HG03378 (cell line): ENCODE measurements at regions not wholly inside any gene's neighbourhood (a gene's known extent, or its start where the extent isn't known, plus 50 kb on each side); places are given as distances from the start of the nearest gene placed in this dataset.
"Not testable (repeated sequence)": the region's sequence is repeated elsewhere in the genome, so short reads cannot be mapped to it uniquely, and the experiment has no call there.

Experiments
- ATAC-seq: cut with Tn5 transposase; IDR thresholded peaks from one replicate; pipeline ENCODE4 v1.9.1; 2021; ENCODE audit warnings: mild to moderate bottlenecking, moderate library complexity; ENCODE audit not compliant: unreplicated experiment

DNA sequence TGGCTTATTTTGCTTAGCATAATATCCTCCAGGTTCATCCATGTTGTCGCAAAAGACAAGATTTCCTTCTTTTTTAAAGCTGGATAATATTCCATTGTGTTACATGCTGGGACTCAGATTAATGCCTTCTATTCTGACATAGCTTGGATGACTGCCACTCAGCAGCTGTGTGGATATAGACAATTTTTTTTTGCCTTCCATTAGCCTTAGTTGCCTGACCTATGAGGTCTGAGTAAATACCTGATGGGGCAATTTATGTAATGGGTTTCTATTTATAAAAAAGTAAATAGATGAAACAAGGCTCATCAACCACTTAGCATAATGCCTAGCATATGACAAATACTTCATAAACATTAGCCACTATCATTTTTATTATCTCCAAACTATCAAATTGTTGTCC, 515.4 kb downstream of the ZNF674 start:
- no peak for ATAC-seq

DNA sequence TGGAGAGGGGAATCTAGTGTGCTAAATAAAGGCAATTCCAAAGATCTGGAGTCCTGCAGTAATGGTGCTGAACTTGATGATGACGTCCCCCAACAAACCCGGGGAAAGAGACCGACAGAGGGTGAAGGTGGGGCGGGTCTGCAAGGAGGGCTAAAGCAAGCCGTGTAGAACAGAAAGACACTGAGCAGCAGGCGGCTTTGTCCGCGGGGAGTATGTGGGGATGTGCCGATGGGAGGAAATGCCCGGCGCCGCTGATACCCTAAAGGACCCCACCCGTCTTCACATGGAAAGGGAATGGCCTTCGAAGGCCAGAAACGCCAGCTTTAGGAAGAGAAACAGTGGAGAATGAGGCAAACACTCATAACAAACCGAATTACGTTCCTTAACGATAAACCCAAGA, 528.9 kb downstream of the ZNF674 start:
- no peak for ATAC-seq

DNA sequence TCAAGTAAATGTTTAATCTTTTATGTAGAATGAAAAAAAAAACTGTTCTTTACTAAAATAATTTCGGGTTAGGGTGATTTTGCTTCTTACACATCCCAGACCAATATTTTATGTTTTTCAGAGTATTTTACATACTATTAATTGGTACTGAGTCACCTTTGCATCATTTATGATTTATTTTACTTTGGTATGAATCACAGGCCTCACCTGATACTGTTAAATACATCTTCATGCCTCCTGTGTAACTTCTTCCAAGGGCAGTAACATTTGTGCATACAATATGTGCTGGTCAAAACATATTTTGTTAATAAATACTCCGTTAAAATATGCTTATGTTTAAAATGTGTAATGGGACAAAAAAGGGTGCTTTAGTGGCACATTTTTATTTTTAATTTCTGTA, 529.6 kb downstream of the ZNF674 start:
- no peak for ATAC-seq

DNA sequence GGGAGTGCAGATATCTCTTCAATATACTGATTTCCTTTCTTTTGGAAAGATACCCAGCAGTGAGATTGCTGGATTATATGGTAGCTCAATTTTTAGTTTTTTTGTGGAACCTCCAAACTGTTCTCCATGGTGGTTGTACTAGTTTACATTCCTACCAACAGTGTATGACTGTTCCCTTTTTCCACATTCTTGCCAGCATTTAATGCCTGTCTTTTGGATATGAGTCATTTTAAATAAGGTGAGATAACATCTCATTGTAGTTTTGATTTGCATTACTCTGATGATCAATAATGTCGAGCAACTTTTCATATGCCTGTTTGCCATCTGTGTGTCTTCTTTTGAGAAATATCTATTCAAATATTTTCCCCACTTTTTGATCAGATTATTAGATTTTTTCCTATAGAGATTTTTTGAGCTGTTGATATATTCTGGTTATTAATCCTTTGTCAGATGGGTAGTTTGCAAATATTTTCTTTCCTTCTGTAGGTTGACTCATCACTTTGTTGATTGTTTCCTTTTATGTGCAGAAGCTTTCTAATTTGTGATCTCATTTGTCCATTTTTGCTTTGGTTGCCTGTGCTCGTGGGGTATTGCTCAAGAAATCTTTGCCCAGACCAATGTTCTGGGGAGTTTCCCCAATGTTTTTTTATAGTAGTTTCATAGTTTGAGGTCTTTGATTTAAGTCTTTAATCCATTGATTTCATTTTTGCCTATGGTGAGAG, 552.7 kb downstream of the ZNF674 start:
- ATAC-seq, result no peak

DNA sequence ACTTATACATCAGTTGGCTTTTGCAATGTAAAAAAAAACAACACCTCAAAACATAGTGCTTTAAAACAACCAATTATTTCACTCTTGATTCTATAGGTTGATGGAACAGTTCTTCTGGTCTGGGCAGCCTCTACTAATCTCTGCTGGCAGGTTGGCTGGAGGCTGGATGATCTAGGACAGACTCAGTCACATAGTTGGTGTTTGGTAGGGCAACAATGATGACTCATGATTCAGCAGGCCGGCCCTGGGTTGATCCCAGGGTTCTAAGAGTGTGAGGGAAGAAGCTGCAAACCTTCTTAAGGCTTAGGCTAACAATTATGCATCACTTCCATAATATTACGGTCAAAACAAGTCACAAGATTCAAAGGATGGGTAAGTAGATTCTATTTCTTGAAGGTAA, 558.2 kb downstream of the ZNF674 start:
- ATAC-seq, result no peak

DNA sequence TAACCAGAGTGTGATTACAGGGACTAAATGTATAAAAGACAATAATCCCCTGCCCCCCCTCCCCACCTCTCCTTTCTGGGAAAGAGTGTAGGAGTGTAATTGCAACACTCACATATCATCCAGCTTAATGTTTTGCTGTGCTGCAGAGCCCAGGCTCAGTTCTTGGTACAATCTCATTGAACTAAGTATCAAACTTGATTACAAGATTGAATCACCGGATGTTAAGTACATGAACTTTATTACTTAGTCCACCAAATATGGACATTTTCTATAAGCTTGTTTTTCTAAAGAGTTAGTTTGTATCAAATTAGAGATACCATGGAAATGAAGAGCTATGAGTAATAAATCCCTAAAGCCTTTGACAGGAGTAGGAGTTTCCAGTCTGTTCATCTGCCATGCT, 559.1 kb downstream of the ZNF674 start:
- no peak for ATAC-seq

DNA sequence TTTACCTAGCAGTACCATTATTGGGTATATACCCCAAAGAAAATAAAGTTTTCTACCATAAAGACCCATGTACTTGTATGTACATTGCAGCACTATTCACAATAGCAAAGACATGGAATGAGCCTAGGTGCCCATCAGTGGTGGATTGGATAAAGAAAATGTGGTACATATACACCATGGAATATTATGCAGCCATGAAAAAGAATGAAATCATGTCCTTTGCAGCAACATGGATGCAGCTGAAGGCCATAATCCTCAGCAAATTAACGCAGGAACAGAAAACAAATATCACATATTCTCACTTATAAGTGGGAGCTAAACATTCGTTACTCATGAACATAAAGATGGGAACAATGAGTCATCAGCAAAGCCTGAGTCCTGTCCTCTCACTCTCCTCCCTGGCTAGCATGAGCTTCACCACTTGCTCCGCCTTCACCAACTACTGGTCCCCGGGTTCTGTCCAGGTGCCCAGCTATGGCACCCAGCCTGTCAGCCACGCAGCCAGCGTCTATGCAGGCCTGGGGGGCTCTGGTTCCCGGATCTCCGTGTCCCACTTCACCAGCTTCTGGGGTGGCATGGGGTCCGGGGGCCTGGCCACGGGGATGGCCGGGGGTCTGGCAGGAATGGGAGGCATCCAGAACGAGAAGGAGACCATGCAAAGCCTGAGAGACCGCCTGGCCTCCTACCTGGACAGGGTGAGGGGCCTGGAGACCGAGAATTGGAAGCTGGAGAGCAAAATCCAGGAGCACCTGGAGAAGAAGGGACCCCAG, 562.1 kb downstream of the ZNF674 start:
- ATAC-seq, result not testable (repeated sequence)

DNA sequence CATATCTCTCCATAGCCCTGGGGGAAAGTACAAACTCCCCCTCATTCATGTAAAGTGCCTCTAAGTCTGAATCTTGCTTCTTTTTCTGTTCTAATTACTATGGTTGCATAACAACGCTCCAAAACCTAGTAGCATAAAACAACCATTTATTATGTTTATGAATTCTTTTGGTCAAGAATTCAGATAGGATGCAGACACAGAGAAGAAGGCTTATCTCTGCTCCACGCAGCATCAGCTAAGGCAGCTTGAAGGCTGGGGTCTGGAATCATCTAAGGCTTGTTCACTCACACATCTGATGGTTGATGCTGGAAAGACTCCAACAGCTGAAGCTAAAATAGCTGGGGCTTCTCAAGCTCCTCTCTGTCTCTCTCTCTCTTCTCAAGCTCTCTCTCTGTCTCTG, 564.5 kb downstream of the ZNF674 start:
- ATAC-seq, result no peak

DNA sequence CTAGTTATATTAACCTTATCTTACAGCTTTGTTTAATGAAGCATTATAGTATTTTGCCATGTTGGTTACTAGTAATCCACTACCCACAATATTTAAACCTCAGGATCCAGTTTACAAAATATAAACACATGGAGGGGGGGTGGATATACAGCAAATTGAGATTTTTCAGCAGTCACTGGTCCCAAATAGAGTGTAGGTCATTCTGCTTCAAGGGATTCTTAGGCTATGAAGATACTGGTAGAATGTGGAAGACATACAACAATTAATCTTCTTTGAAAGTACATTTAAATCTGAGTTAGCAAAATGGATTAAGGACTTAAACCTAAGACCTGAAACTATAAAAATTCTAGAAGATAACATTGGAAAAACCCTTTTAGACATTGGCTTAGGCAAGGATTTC, 569.6 kb downstream of the ZNF674 start:
- no peak for ATAC-seq

DNA sequence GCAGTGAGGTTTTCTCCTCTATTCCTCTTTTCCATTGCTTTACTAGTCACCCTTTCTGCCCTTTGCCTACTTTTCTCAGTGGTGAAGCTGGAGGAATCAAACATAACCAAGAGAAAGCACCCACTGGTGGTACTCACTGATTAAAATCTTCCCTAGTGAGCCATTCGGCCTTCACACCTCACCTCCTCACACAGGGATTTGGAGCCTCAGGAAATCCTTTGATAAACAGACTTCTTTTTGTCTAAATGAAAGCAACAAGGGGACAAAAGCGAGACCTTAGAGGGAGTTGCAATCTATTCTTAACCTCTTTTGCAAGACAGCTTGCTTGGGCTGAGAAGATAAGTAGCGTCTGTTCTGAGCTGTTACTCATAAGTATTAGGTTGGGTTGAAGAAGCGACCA, 572.6 kb downstream of the ZNF674 start:
- ATAC-seq, result no peak

DNA sequence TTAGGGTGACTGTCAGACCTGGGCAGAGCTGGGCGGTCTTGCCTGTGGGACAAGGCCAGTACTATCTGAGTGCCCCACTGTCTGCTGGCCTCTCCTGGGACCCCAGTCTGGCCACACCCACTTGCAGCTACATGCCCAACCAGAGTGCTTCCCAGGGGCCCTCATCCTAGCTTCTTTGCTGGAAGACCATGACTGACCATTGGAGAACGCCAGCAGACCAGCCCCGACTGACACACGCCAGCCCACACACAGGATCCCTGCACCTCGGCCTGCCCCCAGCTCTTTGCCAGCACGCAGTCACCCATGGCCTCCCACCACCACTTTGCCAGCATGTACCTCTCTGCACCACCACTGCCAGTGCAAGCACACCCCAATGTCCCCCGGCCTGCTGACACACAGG, 585.7 kb downstream of the ZNF674 start:
- no peak for ATAC-seq

DNA sequence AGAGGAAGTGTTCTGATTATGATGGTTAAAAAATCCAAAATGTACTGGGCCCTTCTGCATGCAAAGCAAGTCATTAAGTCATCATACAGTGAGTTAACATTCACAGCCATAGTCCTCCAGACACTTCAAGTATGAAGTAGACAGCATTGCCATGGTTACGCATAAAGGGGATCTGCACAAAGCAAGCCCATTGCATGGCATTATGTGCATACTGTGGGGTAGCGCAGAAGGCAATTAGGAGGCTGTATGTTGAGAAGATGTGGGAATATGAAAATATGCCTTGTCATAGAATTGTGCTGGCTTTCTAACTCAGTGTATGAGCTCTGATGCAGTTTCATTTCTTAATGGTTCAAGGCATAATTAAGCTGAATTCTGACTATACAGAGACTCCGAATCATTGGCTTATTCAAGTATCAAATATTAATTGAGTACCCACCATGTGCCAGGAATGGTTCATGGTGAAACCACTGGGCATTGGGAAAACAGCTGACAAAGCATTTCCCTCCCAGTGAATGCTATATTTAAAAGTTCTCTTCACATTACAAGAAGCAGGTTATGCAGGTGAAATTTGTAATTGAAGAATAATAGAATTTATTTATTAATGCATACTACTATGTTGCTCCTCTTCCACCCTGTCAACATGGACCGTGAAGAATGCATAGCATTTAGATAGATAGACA, 588.9 kb downstream of the ZNF674 start:
- ATAC-seq, result no peak

DNA sequence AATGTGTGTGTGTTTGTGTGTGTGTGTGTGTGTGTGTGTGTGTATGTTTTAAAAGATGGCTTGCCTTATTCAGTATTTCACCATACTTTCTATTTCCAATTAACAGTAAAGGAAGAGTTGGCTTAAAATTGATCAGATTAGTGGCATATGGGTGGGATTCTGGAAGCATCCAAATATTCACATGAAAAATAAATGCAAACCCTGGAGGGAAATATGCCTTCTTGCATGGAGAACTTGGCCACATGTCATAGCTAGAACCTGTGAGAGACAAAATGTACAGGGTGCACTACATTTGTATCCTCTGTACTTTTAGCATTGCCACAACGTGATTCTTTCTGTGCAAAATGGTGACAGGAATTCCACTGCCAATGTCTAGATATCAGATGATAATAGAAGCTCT, 589.6 kb downstream of the ZNF674 start:
- no peak for ATAC-seq

DNA sequence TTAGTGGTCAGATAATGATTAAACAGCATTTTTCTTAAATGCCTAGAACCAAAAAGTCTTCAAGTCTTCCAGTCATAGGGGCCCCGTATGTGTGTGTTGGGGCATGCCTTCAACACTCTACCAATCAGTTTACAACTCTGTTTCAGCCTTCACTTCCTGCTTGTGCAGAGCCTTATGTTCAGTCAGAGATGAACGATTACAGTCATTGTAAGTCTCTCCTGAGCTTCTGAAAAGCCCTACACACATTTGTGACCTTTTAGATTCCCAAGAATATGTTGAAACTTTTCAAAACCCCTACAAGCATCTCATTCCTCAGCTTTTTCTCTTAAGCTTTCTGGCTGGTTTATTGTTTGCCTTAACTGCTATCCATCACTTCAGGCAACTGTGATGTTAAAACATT, 591.2 kb downstream of the ZNF674 start:
- no peak for ATAC-seq

DNA sequence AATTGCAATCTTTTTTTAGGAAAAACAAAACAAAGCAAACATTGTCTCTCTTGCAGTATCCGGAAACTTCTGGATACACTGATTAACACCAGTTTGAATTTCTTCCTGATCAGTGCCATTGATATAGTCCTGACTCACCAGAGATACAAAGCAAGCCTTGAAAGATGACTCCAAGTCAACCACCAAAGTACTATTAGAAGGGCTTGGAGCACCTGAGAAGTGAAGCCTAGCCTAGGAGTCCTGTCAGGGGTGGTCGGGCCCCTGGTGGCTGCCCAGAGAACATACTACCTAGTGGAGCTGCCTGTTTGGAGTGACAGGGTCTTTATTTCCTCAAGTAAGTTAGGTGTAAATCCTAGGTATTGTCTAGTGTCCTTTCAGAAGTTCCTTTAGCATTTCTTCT, 593.2 kb downstream of the ZNF674 start:
- ATAC-seq, result no peak

DNA sequence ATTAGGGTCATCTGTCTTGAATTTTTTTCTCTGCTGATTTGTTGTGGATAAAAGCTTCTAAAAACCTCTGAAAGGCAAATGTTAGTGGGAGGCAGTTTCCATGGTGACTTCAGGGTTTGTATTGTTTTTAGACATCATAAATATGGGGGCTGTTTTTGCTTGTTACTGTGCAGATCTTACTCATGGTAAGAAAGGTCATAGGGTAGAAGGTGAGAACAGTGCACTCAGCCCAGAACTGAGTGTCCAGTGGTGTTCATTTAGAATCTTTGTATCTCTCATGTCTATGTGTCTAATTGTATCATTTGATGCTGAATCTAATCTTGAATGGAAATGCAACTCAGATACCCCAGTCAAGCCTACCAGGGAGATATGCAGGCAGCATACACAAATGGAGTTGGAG, 609.8 kb downstream of the ZNF674 start:
- ATAC-seq, result no peak

DNA sequence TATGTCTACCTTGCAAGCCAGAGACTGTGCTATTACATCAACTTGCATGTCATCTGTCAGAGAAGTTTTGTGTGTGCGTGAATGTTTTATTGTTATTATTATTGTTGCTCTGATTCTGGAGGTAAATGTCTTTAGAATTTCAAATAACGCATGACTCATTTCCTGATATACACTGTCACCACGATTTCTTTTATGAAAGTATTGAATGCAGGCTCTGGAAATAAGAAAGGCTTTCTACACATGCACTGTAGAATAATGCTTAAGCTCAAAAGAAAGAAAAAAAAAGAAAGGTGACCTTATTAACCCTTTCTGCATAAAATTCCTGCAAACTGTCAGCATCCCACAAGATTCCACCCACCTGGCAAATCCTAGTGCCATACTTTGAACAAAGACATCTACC, 632.9 kb downstream of the ZNF674 start:
- no peak for ATAC-seq

DNA sequence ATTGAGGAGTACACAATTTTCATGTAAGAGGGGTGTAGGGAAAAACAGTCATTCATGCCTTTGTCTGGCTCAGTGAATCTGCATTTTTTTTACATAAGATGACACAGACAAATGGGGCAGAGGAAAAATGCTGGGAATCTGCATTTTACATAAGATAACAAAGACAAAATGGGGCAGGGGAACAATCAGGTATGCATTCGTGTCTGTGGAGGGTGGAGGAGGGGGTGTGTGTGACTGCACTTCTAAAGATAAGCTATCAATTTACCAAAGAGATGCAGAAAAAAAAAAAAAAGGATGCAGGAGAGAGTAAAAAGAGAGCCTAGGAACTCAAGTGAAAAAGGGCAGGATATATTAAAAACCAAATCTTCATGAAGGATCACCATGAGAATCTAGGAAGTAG, 637.4 kb downstream of the ZNF674 start:
- ATAC-seq, result no peak

DNA sequence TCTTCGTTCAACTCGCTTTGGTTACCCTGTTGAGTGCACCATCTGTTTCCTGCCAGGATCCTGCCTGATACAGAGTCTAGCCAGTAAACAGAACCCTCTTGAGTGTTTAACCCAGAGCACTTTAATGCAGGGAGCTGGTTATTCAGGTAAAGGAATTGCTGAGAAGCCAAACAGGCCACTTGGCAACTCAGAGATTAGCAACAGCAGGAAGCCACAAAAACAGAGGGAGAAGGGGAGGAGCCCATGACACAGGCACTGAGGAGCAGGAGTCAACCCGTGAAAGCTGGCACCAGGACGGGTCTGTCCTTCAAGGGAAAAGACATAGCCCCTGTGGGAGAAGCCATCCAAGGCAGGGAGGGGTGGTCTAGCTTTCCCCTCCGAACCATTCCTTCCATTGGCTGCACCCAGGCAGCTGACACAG, 641.4 kb downstream of the ZNF674 start:
- no peak for ATAC-seq

DNA sequence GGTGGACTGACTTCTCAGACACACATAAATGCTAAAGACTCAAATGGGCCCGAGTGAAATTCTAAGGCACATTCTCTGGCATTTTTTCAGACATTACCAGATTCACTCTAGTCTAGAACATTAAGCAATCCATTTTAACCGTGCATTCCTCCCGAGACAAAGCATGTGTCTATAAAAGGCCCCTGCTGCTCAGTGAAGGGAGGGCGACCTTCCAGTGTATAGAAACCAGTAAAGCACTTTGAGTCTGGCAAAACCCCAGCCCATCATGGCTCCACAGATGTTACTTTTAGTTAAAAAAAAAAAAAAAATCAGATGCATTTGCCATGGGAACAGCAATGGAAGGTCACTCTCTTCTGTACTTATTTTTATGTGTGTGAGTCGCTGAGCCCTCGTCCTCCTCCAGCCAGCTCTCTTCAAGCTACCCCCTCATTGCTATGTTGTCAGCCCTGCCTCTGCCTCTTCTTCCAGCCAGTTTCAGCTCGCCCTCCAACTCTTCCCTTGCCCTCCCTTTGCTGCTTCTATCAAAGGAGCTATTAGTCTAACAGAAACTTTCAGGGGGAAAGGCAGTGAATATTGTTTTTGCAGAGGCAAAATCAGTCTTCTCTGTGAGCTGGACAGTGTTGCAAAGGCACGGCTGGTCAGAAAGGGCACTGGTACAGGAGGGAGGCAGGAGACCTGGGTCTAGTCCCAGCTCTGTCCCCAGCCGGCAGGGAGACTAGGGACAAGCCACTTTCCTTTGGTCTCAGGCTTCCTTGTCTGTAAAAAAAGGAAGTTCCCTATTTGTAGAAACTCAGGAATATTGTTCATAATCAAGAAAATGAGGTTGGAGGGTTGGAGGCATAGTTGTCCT, 644.2 kb downstream of the ZNF674 start:
- ATAC-seq, result no peak
